G401.6 (cell line): ENCODE measurements at regions not wholly inside any gene's neighbourhood (a gene's known extent, or its start where the extent isn't known, plus 50 kb on each side); places are given as distances from the start of the nearest gene placed in this dataset.
"Not testable (repeated sequence)": the region's sequence is repeated elsewhere in the genome, so short reads cannot be mapped to it uniquely, and the experiment has no call there.

ENCODE experiments used
- FAIRE-seq: peaks from 2 replicates; lab custom pipeline; 2012; peaks lifted over from hg19 to GRCh38; lab: Jason Lieb, UNC

DNA sequence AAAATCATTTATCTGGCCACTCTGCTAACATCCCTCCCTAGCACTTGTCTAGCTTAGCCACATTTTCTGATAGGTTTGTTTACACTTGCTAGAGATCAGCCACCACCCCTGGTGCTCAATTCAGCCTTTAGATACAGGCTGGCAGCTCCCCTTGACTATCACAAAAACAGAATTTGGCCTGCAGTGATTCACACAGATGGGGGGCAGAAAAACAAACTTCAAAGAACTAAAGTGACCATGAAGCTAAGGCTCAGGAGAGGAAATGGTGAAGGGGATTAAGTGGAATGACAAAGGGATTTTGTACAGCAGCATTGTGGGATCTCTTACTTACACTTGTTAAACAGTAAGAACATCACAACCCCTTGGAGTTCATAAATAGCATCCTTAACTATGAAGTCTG, 1718.0 kb upstream of the PCDH7 start:
- FAIRE-seq, result no peak

DNA sequence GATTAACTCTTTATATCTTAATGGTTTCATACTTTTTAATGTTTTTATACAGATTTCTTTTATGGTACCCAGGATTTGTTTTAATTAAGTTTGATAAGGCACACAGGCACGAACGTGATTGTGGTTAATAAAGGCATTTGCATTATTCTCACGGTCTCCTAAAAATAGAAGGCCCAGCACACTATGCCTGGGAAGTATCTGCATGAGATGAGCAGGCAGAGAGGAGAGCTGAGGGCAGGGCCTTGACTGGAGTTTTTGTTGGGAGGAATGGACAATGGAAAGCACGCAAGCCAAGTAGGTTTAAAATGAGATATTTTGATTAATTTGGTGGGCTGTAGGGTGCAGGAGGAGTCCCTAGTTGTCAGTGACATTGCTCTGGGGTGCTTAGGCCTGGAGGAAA, 1714.3 kb upstream of the PCDH7 start:
- no peak for FAIRE-seq

DNA sequence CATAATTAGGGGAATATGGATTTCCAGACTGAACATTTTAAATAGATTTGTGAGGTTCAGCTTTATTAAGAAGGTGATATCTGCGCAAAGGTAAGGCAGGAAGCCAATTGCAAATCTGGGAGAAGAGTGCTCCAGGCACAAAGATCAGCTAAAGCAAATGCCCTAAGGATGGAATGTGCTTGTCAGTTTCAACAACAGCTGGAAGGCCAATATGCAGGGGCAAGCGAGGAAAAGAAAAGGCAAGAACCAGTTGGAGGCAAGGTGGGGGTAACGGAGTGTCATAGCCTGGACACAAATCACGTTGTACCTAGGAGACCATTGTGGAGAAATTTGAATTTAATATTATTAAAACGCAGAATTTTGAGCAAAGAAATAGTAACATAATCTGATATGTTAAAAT, 1710.3 kb upstream of the PCDH7 start:
- FAIRE-seq, result no peak

DNA sequence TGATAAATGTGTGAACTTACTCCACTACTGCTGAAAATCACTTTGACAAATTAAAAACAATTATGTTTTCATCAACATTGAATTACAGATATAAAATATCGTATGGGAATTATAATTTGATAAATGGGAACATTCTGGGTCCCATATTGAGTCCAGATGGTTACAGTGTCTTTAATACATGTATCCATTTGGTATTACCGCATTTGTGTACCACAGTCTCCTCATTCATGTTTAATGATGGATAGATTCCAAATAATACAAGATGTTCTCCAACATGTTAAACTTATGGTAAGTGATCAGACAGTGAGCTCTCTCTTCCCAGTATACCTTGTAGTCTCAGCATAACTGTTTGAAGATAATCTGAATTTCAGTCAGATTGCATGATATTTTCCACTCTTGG, 1706.8 kb upstream of the PCDH7 start:
- no peak for FAIRE-seq

DNA sequence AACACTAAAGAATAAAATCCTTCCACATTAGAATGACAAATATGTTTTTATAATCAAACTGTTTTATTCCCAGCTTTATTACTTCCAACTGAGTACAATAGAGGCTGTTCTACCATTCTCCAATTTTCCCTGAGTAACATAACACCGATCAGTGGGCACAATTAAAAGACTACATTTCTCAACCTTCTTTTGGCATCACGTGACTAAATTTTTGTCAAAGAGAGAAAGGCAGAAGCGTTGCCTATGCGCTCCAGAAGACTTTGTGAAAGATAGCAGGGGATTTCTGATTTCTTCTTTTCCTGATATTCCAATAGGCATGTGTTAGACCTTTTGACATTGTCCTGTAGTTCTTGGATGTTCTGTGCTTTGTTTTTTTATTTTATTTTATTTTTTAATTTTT, 1705.6 kb upstream of the PCDH7 start:
- FAIRE-seq, result no peak

DNA sequence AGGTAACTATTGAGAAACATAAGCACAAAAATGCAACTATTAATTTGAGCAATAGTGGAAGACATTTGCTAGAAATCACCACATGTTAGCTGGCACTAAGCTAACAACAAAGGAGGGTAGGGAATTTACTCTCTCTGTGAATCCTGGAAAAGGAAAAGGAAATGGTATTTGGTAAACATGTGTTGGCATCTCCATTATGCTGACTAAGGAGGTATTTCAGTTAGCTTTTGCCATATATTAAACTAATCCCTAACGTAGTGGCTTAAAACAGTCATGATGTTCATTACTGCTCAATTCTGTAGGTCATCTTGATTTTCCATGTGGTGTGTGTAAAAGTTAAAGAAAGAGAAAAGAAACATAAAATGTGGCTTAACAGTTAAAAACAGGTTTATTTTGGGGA, 1686.5 kb upstream of the PCDH7 start:
- FAIRE-seq, result no peak

DNA sequence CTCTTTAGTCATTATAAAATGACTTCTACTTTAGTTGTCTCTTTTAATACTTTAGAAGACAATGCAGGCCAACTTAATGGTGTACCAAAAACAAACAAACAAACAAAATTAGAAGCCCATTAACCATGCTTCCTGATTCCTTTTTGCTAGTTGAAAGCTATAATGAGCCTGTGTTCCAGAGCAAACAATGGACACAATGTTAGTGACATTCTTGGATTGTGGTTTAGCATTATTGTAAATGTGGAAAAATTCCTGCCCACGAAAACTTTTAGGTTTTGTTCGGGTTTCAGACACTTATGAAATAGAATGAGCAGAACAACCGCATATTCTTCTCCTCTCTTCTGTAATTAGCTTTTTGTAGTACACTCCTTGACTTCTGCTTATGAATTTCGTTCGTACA, 1682.7 kb upstream of the PCDH7 start:
- no peak for FAIRE-seq

DNA sequence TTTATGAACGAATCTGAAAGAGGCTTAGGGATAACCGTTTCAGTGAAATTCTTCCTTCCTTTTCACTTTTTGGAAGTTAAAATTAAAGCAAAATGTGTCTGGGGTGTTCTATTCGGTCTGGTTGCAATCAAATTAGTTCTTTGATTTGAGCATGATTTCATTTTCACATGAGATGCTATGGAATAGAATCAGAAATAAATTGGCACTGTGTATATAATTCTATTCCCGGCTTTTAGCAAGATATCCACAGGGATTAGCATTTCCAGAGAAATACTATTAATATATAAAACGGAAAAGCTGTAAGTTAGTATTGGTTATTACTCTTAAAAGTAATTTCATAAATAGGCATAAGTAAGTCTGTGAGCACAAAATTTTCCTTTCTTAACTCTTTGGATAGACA, 1676.8 kb upstream of the PCDH7 start:
- no peak for FAIRE-seq

DNA sequence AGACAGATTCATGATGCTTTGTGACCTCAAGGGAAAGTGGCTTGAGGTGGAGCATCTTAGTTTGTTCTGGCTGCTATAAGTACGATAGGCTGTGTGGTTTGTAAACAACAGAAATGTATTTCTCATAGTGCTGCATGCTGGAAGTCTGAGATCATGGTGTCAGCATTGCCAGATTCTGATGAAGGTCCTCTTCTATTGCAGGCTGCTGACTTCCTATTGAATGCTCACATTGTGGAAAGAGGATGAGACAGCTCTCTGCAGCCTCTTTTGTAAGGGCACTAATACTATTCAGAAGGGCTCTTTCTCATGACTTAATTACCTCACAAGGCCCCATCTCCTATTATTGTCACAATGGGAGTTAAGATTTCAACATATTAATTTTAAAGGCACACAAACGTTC, 1674.0 kb upstream of the PCDH7 start:
- no peak for FAIRE-seq

DNA sequence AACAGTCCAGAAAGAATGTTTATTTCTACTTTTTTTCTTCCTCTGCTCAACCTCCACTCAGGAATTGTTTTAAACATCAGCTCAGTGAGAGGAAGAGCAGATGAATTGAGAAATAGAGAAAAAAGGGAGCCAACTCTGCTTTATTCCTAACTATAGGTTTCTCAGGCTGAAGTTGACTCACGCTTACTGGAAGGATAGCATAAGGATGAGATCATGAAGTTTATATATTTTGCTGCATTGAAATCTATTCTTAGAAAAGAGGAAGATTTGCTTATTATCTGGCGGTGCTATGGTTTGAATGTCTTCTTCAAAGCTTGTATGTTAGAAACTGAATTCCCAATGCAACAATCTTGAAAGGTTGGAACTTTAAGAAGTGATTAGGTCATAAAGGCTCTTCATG, 1673.4 kb upstream of the PCDH7 start:
- FAIRE-seq, result no peak

DNA sequence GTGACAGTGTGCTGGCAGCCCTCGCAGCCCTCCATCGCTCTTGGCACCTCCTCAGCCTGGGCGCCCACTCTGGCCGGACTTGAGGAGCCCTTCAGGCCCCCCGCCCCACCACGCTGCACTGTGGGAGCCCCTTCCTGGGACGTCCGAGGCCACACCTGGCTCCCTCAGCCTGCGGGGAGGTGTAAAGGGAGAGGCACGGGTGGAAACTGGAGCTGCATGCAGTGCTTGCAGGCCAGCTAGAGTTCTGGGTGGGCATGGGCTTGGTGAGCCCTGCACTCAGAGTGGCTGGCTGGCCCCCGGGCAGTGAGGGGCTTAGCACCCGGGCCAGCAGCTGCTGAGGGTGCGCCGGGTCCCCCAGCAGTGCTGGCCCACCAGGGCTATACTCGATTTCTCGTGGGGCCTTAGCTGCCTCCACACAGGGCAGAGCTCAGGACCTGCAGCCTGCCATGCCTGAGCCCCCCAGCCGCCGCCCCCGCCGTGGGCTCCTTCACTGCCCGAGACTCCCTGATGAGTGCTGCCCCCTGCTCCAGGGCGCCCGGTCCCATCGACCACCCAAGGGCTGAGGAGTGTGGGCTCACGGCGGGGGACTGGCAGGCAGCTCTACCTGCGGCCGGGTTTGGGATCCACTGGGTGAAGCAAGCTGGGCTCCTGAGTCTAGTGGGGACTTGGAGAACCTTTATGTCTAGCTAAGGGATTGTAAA, 1672.7 kb upstream of the PCDH7 start:
- no peak for FAIRE-seq

DNA sequence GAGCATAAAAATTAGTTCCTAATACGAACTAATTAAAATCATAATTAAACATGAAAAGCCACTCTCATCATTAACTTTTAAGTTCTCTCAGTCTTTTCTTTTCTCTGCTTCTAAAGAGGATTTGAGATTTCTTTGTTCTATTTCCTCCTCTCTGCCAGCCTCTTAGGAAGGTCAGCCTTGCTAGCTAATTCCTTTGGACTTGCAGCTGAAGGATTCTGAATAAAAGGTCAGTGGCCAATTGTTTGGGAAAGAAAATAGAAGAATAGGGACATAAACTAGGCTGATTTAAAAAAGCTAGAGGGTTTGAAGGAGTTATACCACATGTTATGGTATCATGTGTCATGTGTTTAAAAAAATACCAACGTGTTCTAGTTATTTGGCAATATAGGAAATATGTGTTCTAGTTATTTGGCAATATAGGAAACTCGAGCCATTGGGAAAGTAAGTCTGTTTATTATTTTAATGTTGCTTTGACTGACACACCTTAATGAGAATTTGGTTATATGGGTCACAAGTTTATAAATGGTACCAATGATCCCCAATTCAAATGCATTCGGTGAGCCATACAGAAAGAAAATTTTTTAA, 1668.7 kb upstream of the PCDH7 start:
- FAIRE-seq, result no peak

DNA sequence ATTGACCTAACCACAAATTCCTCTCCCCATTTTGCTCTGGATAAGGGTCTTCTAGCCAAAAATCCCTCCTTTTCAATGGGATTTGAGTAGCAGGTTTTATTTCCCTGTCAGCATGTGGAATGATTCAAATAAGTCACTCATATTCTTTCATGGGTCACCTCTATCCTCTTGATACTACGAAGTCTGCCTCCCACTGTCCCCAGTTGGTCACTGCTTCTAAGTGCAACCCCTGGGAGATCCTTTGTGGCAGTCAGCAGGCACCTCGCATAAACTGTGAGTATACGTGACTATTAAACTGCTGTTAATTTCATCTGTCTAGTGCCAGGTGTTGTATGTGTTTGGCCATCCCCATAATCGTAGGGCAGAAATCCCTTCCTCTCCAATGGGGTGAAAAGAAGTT, 1667.9 kb upstream of the PCDH7 start:
- no peak for FAIRE-seq

DNA sequence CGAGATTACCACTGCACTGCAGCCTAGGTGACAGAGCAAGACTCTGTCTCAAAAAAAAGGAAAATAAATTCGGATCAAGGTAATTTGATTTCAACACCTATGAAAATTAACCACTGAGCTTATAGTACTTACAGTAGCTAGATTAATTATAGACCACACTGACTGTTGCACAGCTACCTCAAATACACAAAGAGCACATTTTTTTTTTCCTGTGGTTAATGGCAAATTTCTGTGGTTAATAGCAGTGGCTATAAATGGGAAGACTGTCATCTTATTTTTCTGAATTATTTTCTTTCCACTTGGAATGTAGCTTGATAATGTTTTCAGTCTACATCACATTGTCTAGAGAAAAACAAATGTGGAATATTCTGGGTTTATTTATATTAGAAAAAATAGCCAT, 1661.6 kb upstream of the PCDH7 start:
- FAIRE-seq, result no peak

DNA sequence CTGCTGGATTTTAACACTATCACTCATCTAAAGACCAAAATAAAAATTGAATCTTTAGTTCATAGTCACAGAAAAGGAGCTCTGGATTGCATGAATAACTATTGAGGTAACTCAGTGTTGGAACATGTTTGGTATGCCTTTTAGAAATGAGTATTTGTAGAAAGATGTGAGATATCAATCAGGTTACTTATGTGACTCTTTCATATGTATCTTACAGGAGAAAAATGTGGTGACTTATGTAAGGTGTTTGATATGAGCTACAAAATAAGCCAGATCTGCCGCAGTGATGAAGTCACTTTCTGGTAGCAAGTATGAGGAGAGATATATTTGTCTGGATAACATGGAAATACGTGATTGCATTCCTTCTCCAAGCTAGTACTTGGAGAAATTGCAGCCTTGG, 1653.3 kb upstream of the PCDH7 start:
- FAIRE-seq, result no peak

DNA sequence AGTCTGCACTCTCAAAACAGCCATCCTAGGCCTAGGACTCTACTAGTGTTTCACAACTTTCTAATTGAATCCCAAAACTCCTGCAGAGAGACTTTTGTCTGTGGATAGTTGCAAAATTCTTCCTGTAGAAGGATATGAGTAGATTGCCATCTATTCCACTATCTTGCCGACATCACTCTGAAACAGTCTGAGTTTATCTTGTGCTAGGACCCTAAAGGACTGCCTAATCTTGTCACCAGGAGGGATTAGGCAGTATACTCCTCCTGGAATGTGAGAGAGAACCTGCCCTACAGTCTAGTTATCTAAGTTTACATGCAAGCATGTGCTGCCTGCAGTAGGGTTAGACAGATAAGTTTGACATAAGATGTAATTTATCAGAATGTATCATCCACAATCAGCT, 1646.6 kb upstream of the PCDH7 start:
- no peak for FAIRE-seq

DNA sequence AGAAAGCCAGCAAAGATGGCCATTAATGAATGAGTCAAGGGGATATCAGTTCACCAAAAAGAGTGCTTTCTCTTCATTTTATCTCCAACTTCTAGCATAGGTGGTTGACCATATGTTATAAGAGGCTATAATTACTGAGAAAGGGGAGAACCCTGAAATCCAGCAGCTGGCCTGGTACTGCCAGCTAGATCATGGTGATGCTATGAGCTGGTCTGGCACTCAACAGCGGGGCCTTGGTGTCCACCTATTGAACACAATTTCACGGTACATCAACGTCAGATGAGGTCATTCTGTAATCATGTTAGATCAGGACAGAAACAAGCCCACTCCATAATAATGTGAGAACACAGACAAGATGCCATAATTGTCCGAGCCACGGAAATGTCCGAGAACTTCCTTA, 1644.8 kb upstream of the PCDH7 start:
- FAIRE-seq, result no peak

DNA sequence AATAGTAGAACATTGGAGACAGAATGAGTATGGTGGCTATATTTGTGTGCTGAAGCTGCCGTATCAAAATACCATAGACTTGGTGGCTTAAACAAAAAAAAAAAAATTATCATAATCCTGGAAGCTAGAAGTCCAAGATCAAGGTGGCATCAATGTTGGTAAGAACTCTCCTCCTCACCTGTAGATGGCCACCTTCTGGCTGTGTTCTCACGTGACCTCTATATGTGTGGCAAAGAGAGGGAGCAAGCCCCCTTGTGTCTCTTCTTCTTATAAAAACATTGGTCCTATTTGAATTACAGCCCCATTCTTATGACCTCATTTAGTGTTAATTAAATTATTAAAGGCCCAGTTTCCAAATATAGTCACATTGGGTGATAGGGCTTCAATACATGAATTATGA, 1640.9 kb upstream of the PCDH7 start:
- no peak for FAIRE-seq

DNA sequence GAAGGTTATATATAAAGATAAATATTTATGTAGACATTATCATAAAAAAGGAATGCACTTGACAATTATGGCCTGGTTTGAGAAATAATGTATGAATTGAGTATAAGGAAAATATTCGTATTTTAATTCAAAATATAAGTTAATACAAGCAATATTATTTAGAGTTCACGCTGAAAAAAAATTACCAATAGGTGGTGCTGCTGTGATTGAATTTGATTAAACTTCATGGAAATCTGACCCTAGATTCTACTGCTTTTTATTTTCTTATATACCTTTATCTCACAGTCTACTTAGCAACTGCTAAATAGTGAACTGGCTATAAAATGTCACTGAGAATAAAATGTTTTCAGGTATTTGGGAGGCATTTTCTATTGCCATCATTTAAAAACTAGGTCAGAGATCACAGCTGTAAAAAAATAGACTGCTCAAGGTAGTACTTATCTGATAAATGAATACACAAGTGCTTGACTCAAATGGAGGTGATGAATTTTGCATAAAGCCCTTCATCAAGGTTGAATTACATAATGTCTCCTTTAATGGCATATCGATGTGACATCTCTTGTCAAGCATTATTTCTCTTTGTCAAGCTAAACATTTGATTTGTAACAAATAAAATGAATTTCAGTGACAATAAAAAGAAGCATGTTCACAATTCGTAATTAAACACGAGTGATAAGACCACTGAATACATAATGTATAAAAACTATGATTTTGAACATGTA, 1638.8 kb upstream of the PCDH7 start:
- FAIRE-seq, result no peak

DNA sequence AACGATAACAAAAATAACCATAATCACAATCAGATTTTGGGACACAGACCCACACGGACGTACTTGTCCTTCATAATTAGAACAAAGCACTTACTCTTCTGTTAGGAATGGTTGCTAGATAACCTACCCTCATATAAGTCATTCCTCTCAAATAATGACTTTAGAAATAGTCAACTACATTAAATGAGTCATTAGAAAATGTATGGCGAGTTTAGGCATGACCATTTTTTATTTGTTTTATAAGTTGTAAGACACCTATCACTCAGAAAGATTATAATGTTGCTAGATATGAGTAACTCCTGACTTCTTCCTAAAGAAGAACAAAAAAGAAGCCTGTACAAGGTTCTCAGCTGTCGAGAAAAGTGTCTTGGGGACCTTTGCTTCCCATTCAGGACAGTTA, 1637.5 kb upstream of the PCDH7 start:
- FAIRE-seq, result no peak

DNA sequence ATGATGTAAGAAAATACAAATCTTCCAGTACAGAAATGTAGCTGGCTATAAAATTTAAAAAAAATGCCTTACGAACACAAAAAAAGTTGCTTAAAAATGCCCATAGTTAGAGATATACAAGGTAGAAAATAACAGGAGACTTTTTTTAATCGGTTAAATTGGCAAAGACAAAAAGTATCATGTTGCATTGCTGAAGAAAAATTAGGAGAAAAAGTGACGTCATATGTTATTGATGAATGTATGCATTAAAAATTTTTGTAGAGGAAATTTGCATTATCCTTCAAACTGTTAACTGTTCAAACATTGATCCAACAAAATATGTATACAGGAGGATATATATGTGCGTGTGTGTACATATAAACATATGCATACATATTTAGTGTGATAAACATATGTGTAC, 1634.4 kb upstream of the PCDH7 start:
- FAIRE-seq, result no peak

DNA sequence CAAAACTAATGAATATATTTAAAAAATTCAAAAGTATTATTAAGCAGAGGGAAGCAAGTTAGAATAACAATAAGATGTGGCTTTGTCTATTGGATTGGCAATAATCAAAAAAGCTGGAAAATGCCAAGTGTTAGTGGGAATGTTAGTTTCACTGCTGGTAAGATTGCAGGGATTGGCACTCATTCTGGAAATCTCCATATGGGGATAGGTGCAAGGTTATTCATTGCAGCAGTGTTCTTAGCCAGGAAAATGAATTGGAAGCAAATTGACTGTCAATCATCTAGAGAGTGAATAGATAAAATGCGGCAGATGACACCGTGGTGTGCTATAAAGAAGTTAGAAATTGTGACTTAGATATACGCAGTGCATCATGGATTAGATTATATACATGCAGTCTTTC, 1615.5 kb upstream of the PCDH7 start:
- FAIRE-seq, result no peak

DNA sequence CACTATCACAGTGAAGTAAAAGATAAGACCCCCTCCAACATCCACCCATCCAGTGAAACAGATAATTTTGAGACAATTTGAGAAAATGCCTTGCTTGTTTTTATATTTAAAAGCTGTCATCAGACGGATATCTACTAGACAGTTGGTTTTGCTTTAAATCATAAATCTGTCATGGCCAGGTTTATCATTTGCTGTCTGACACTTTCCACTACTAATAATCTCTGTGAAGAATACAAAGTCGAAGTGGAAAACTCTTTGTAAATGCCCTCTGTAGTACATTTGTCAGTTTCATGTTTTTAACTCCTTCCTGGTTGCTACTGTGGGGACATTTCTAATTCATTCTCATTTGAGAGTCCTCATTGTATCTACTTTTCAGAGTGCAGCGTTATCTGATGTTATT, 1606.2 kb upstream of the PCDH7 start:
- FAIRE-seq, result no peak

DNA sequence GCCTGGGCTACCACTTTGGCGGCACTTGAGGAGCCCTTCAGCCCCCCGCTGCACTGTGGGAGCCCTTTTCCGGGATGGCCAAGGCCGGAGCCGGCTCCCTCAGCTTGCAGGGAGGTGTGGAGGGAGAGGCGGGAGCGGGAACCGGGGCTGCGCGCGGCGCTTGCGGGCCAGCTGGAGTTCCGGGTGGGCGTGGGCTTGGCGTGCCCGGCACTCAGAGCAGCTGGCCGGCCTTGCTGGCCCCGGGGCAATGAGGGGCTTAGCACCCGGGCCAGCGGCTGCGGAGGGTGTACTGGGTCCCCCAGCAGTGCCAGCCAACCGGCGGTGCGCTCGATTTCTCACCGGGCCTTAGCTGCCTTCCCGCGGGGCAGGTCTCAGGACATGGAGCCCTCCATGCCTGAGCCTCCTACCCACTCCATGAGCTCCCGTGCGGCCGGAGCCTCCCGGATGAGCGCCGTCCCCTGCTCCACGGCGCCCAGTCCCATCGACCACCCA, 1602.9 kb upstream of the PCDH7 start:
- FAIRE-seq, result not testable (repeated sequence)
